Transverse colon (tissue), 4 donors: ENCODE measurements at regions not wholly inside any gene's neighbourhood (a gene's known extent, or its start where the extent isn't known, plus 50 kb on each side); places are given as distances from the start of the nearest gene placed in this dataset.

ENCODE experiments used
- DNase-seq: peaks from one replicate; pipeline ENCODE4 v3.0.0-alpha.2; 2019
- H3K27ac ChIP-seq, 4 donors: fragments of 200-600 bp; sonication (generic); 2 replicates each; pipeline ENCODE4 v1.5.1; 2016 to 2018; ENCODE audit warnings: inconsistent platforms in 4 of 4
- H3K27me3 ChIP-seq: fragments of 200-600 bp; sonication (generic); 2 replicates; pipeline ENCODE4 v1.5.1; 2017; ENCODE audit warnings: inconsistent platforms
- H3K36me3 ChIP-seq, 4 donors: fragments of 200-600 bp; sonication (generic); 2 replicates each; pipeline ENCODE4 v1.5.1; 2017 to 2019; ENCODE audit warnings: inconsistent platforms in 4 of 4
- H3K4me1 ChIP-seq, 4 donors: fragments of 200-600 bp; sonication (generic); 2 replicates each; pipeline ENCODE4 v1.5.1; 2017 to 2020; ENCODE audit warnings: inconsistent platforms in 4 of 4
- H3K4me3 ChIP-seq, 4 donors: fragments of 200-600 bp; sonication (generic); 1 replicate in 1 of 4; 2 replicates in 3 of 4; pipeline versions ENCODE4 v1.5.1 to v1.6.1; 2017 to 2019; ENCODE audit warnings: inconsistent platforms in 4 of 4
- H3K9me3 ChIP-seq, 2 donors: fragments of 200-600 bp; sonication (generic); 2 replicates each; pipeline ENCODE4 v1.5.1; 2017 to 2019; ENCODE audit warnings: inconsistent platforms in 2 of 2
- EP300 ChIP-seq: sonication (generic); formaldehyde crosslinking; IDR thresholded peaks from one replicate; pipeline ENCODE4 v1.6.1; 2017; ENCODE audit warnings: antibody characterized with exemption, low read depth
- POLR2A ChIP-seq: fragments of 450-650 bp; IDR thresholded peaks from one replicate; pipeline ENCODE4 v1.6.1; 2016; ENCODE audit warnings: antibody characterized with exemption, mild to moderate bottlenecking, moderate library complexity
- POLR2AphosphoS5 ChIP-seq, 3 donors: sonication (generic); formaldehyde crosslinking; IDR thresholded peaks; one replicate each; pipeline ENCODE4 v1.6.1; 2016; ENCODE audit warnings: antibody characterized with exemption in 3 of 3
- WGBS, 2 donors: methylation state at CpG; one replicate each; pipeline ENCODE4 v1.1.5; 2018; ENCODE audit warnings: low coverage in 1 of 2; 5-methylcytosine and 5-hydroxymethylcytosine counted together
- in situ Hi-C, 4 donors: fragments of 200-750 bp; cut with MboI; loops; one replicate each; pipeline versions ENCODE4 v1.15.0 to v1.15.1; 2017; ENCODE audit warnings: low sequenced_read_pairs in 3 of 4, low pct_ligation_motif_present in 1 of 4, low pct_unique_long_range_greater_than_20kb in 1 of 4
- intact Hi-C: fragments of 100-400 bp; cut with DNase I; formaldehyde crosslinking; loops from one replicate; pipeline ENCODE4 v1.15.1; 2023; ENCODE audit warnings: low total_unique reads
- TF ChIP-seq, protein P1 (sequence below), 5 experiments: fragments of 200-600 bp in 3 of 5; fragments of 450-650 bp in 2 of 5; sonication (generic) in 3 of 5; IDR thresholded peaks; 1 replicate in 2 of 5; 2 replicates in 3 of 5; pipeline ENCODE4 v1.5.1; 2016 to 2017; ENCODE audit warnings: antibody characterized with exemption in 5 of 5, inconsistent platforms in 3 of 5, mild to moderate bottlenecking in 2 of 5, moderate library complexity in 1 of 5

DNA sequence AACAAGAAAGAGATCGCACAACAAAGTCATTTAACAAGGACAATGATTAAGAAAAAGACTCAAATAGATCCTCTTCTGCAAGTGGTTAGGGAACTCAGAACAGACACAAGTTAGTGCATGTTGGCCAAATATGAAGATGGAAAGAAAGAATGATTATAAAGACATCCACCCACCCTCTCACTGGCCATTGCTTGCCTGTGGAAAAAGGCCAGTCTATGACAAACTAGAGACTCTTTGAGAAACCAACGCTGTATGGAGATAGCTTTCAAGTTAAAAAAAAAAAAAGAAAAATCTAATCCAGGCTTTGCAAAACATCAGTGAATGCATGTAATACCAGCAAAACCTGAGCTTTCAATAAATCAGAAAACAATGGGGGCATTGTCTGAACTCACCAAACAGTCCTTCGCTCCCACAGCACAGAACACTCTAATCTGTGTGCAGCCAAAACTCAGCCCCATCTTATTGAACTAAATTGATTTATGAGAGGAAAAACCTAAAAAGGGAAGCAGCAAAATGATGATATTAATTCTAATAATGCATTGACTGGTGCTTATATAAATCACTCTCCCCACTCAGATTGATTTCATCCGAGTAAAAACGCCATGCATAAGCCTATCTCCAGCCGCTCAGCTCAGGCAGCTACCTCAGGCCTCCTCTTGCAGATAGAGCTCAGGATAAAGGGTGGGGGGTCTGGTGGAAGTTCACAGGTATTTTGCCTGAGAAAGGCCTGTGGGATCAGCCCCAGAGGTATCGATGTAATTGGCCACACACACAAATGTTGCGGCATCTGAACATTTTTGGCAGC, 547.1 kb downstream of the CCDC171 start:
- Histone ChIP-seq H3K4me1 (peaks cover 0 to 6% (median 0%) of the 10 kb centered on the region in 4 donors), H3K9me3 (no peaks in the 10 kb centered on the region), H3K36me3 (no peaks in the 10 kb centered on the region), H3K27ac (no peak overlapping the region), H3K27me3 (no peaks in the 10 kb centered on the region), H3K4me3 (no peak overlapping the region)
- intact Hi-C loops: no loop called here
- DNase-seq: no peak
- WGBS, 2 donors: 71 to 73% methylated on average over 7 to 8 of the region's 8 CpGs
- TF ChIP-seq POLR2AphosphoS5 (IDR thresholded peaks at IDR 0.05) (no peak), EP300 (no peak), POLR2A (no peak)
- TF ChIP-seq, protein P1, sequence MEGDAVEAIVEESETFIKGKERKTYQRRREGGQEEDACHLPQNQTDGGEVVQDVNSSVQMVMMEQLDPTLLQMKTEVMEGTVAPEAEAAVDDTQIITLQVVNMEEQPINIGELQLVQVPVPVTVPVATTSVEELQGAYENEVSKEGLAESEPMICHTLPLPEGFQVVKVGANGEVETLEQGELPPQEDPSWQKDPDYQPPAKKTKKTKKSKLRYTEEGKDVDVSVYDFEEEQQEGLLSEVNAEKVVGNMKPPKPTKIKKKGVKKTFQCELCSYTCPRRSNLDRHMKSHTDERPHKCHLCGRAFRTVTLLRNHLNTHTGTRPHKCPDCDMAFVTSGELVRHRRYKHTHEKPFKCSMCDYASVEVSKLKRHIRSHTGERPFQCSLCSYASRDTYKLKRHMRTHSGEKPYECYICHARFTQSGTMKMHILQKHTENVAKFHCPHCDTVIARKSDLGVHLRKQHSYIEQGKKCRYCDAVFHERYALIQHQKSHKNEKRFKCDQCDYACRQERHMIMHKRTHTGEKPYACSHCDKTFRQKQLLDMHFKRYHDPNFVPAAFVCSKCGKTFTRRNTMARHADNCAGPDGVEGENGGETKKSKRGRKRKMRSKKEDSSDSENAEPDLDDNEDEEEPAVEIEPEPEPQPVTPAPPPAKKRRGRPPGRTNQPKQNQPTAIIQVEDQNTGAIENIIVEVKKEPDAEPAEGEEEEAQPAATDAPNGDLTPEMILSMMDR (IDR thresholded peaks at IDR 0.05): no peak
- in situ Hi-C loops: no loop called here

DNA sequence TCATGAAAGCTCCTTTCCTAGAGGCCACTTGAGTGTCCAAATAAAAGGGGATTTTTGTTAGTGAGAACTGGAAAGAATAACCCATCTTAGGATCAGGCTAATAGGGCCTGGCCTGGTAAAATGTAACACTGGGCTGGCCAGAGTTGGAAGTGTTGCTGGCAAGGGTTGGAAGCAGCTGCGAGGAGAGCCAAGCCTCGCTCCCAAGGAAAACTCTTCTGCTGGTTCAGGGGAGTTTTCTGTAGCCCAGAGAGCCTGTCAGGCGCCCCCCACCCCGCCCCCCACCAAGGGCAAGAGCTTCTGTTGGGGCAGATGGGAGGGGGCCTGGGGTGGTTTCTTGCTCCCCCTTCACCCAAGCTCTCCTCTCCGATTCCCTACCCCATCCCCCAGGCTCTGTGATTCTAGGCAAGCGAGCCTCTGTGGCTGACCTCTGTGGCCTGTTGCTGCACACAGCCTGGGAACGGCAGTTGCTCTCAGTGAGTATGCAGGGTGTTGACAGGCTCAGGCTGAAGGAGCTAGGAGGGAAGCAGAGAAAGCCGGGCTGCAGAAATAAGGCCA, 547.8 kb downstream of the CCDC171 start:
- peaks cover 0 to 6% (median 0%) of the 10 kb centered on the region in 4 donors for H3K4me1 ChIP-seq
- no peak overlapping the region for H3K4me3 ChIP-seq
- peak overlapping the region in 2 of 4 donors; percentile 43 to 51 for H3K27ac ChIP-seq
- H3K9me3 ChIP-seq: no peaks in the 10 kb centered on the region
- H3K27me3 ChIP-seq: no peaks in the 10 kb centered on the region
- in situ Hi-C loops: no loop called here
- intact Hi-C loops: no loop called here
- peak; percentile 11 for DNase-seq
- TF ChIP-seq POLR2AphosphoS5 (IDR thresholded peaks at IDR 0.05) (no peak), POLR2A (no peak)
- H3K36me3 ChIP-seq: no peaks in the 10 kb centered on the region
- WGBS, 2 donors: 65 to 82% methylated on average over 2 to 8 of the region's 8 CpGs

DNA sequence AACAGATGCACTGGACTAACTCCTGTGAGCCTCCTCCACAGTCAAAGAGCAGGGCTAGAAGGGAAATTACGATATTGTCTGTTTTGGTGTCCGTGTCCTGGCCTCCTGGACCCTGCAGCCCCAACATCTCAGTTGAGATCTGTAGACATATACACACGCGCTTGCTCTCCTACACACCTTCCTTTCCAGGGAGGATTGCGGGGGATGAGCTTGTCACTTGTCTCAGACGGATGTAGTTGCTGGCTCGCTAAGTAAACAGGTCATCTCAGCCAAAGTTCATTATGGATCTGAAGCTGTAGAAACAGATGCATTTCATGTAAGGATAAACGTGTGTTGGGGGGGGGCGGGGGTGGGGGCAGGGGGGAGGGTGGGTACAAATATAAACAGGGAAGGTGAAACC, 549.3 kb downstream of the CCDC171 start:
- Histone ChIP-seq H3K9me3 (no peaks in the 10 kb centered on the region), H3K36me3 (no peaks in the 10 kb centered on the region), H3K27ac (no peak overlapping the region), H3K27me3 (no peaks in the 10 kb centered on the region), H3K4me3 (no peak overlapping the region), H3K4me1 (peaks cover 0 to 6% (median 0%) of the 10 kb centered on the region in 4 donors)
- WGBS, 2 donors: 76 to 80% methylated on average over 1 to 9 of the region's 9 CpGs
- TF ChIP-seq EP300 (no peak), POLR2AphosphoS5 (IDR thresholded peaks at IDR 0.05) (no peak), POLR2A (no peak)
- TF ChIP-seq, protein P1 (IDR thresholded peaks at IDR 0.05): no peak
- DNase-seq: no peak
- intact Hi-C loops (no loop called here), in situ Hi-C loops (no loop called here)

DNA sequence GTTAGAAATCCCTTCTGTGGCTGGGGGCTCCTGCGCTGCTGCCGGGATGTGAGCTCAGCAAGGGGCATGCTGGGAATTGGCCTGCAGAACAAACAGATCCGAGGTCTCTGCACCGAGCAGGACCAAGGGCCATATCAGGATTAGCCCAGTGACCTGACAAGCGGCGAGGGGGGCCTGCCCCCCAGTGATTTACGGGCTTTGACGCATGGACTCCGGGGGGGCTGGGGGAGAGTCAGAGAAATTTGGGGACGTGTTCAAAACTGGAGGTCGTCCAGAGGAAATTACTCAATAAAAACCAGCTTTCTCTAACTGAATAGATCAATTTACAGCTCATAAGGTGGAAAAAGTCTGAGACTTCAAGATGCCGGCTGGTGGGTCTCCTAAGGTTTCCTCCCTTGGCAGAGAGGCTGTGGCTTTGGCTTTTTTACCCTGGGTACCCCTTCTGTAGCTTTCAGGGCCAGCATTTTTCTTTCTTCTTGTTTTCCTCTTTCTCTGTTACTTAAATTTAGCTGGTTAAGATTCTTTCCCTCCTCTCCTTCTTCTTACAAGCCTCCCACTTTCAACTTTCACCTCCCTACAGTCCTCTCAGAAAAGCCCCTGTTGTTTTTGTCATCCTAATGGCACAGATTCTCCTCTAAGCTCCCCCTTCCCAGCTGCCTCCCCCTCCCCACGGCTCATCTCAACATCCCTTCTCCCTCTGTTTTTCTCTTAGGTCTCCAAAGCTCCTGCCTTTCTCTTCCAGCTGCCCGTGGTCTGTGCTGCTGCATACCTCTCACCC, 551.0 kb downstream of the CCDC171 start:
- no peak overlapping the region for H3K27ac ChIP-seq
- TF ChIP-seq, protein P1 (IDR thresholded peaks at IDR 0.05): no peak
- TF ChIP-seq EP300 (no peak), POLR2AphosphoS5 (IDR thresholded peaks at IDR 0.05) (no peak), POLR2A (no peak)
- H3K36me3 ChIP-seq: no peaks in the 10 kb centered on the region
- in situ Hi-C loops: no loop called here
- WGBS, 2 donors: 17 to 47% methylated on average over 3 to 14 of the region's 14 CpGs
- H3K4me3 ChIP-seq: no peak overlapping the region
- peaks cover 0 to 6% (median 0%) of the 10 kb centered on the region in 4 donors for H3K4me1 ChIP-seq
- no peaks in the 10 kb centered on the region for H3K9me3 ChIP-seq
- H3K27me3 ChIP-seq: no peaks in the 10 kb centered on the region
- intact Hi-C loops: no loop called here
- peak; percentile 8 for DNase-seq
